ENCODE measurements at regions not wholly inside any gene's neighbourhood (a gene's known extent, or its start where the extent isn't known, plus 50 kb on each side); places are given as distances from the start of the nearest gene placed in this dataset.

- DNase-seq (ENCODE audit: low spot score) (no peak), ATAC-seq (no peak)
- TF ChIP-seq MYBL2 (CRISPR knock-in tag; IDR thresholded peaks at IDR 0.05) (no peak), OVOL2 (CRISPR knock-in tag; IDR thresholded peaks at IDR 0.05; ENCODE audit: borderline replicate concordance) (no peak), ATF3 (CRISPR knock-in tag; conservative IDR thresholded peaks at IDR 0.05) (no peak), RELA (CRISPR knock-in tag; IDR thresholded peaks at IDR 0.05; ENCODE audit: borderline replicate concordance) (no peak)
- TF ChIP-seq, protein P1, sequence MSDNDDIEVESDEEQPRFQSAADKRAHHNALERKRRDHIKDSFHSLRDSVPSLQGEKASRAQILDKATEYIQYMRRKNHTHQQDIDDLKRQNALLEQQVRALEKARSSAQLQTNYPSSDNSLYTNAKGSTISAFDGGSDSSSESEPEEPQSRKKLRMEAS (CRISPR knock-in tag; IDR thresholded peaks at IDR 0.05): no peak
- Mint-ChIP-seq H3K36me3 (peaks cover 6% of the 10 kb centered on the region; the same call in 1 of the 2 replicates), H3K4me1 (peaks cover 10% of the 10 kb centered on the region), H3K27ac (no peak overlapping the region), H3K4me3 (no peak overlapping the region), H3K9me3 (peaks cover 13% of the 10 kb centered on the region), H3K27me3 (ENCODE audit: low read depth) (no peaks in the 10 kb centered on the region; the same call in none of the 2 replicates)
- POLR2A ChIA-PET: no interaction called here
- CTCF ChIA-PET: interaction anchor here (1.4 kb wide), 1 partner anchor 213 kb away, joined by 3 read pairs; no protein-coding TSS in a partner anchor
Measured at GRCh38 chr10:1968257-1969033, 231.1 kb upstream of the ADARB2 start.

DNA sequence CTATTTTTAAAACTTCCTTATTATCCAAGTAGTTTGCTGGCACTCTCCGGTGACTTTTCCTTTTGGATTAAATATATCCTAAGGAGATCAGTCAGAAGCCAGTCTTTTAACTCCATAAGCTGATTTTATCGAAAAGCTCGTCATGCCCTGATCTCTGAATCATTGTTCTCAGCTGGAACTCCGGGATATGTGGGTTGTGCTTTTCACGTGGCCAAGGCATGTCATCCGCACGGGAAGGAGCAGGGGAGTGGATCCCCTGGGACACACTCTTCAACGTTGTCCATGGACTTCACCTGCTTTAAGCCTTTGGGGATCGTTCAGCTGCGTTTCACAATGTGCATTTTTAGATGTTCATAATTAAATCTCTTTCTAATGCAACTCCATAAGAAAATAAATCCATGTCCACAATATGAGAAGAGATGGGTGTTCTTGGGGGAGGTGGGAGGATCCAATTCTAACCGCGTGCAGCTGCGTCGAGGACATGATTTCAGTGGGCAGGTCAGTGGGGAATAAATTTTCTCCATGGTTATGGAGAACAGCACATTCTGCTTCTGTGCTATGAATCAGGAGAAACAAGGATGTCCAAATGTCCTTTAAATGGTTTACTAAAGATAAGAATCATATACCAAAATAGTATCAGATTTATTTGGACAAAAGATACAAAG lies 229.5 kb upstream of the ADARB2 start:
- no peak overlapping the region for H3K4me3 Mint-ChIP-seq
- no peaks in the 10 kb centered on the region; the same call in none of the 2 replicates for H3K27me3 Mint-ChIP-seq (ENCODE audit: low read depth)
- H3K9me3 Mint-ChIP-seq: peaks cover 2% of the 10 kb centered on the region
- H3K27ac Mint-ChIP-seq: no peak overlapping the region
- no peak for TF ChIP-seq NR2C2 (CRISPR knock-in tag; IDR thresholded peaks at IDR 0.05)
- TF ChIP-seq, protein P2, sequence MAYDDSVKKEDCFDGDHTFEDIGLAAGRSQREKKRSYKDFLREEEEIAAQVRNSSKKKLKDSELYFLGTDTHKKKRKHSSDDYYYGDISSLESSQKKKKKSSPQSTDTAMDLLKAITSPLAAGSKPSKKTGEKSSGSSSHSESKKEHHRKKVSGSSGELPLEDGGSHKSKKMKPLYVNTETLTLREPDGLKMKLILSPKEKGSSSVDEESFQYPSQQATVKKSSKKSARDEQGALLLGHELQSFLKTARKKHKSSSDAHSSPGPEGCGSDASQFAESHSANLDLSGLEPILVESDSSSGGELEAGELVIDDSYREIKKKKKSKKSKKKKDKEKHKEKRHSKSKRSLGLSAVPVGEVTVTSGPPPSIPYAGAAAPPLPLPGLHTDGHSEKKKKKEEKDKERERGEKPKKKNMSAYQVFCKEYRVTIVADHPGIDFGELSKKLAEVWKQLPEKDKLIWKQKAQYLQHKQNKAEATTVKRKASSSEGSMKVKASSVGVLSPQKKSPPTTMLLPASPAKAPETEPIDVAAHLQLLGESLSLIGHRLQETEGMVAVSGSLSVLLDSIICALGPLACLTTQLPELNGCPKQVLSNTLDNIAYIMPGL (CRISPR knock-in tag; IDR thresholded peaks at IDR 0.05): no peak
- TF ChIP-seq PRRX2 (CRISPR knock-in tag; IDR thresholded peaks at IDR 0.05): no peak
- ChIA-PET CTCF (no interaction called here), POLR2A (no interaction called here)
- no peak for DNase-seq (ENCODE audit: low spot score)
- H3K4me1 Mint-ChIP-seq: peaks cover 10% of the 10 kb centered on the region
- ATAC-seq: no peak
- no peaks in the 10 kb centered on the region for H3K36me3 Mint-ChIP-seq

DNA sequence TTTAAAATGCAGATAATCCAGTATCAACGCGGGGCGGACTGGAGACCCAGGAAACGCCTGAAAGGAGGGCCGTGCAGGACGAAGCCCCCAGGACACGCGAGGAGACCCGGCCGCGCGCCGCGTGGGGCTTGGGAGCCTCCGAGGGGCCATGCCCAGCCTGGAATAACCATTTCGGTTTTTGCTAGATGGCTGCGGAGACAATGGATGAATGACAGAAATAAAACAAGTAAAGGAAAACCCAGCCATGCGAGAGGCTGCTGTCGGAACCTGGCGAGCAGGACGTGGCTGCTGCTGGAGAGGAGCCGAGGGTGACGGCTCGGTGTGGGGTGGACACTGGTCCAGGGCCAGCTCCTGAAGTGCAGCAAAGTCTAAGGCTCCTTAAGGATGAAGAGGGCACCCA lies 227.2 kb upstream of the ADARB2 start:
- H3K4me3 Mint-ChIP-seq: no peak overlapping the region
- POLR2A ChIA-PET: no interaction called here
- no peaks in the 10 kb centered on the region for H3K36me3 Mint-ChIP-seq
- CTCF ChIA-PET: no interaction called here
- peaks cover 10% of the 10 kb centered on the region for H3K4me1 Mint-ChIP-seq
- no peak for DNase-seq (ENCODE audit: low spot score)
- peaks cover 4% of the 10 kb centered on the region; the same call in 1 of the 2 replicates for H3K9me3 Mint-ChIP-seq
- no peaks in the 10 kb centered on the region for H3K27me3 Mint-ChIP-seq (ENCODE audit: low read depth)
- no peak overlapping the region for H3K27ac Mint-ChIP-seq
- no peak for ATAC-seq
- TF ChIP-seq ATF1 (CRISPR knock-in tag; IDR thresholded peaks at IDR 0.05): no peak
- no peak for TF ChIP-seq ZBTB43 (CRISPR knock-in tag; IDR thresholded peaks at IDR 0.05)
- TF ChIP-seq ZBTB21 (CRISPR knock-in tag; IDR thresholded peaks at IDR 0.05; ENCODE audit: borderline replicate concordance): no peak
- TF ChIP-seq ELF4 (CRISPR knock-in tag; IDR thresholded peaks at IDR 0.05; ENCODE audit: low read depth): no peak
- no peak for TF ChIP-seq MXD4 (CRISPR knock-in tag; IDR thresholded peaks at IDR 0.05; ENCODE audit: borderline replicate concordance)
- TF ChIP-seq ZNF423 (CRISPR knock-in tag; IDR thresholded peaks at IDR 0.05): no peak
- no peak for TF ChIP-seq ATF6 (CRISPR knock-in tag; IDR thresholded peaks at IDR 0.05)
- TF ChIP-seq, protein P3, sequence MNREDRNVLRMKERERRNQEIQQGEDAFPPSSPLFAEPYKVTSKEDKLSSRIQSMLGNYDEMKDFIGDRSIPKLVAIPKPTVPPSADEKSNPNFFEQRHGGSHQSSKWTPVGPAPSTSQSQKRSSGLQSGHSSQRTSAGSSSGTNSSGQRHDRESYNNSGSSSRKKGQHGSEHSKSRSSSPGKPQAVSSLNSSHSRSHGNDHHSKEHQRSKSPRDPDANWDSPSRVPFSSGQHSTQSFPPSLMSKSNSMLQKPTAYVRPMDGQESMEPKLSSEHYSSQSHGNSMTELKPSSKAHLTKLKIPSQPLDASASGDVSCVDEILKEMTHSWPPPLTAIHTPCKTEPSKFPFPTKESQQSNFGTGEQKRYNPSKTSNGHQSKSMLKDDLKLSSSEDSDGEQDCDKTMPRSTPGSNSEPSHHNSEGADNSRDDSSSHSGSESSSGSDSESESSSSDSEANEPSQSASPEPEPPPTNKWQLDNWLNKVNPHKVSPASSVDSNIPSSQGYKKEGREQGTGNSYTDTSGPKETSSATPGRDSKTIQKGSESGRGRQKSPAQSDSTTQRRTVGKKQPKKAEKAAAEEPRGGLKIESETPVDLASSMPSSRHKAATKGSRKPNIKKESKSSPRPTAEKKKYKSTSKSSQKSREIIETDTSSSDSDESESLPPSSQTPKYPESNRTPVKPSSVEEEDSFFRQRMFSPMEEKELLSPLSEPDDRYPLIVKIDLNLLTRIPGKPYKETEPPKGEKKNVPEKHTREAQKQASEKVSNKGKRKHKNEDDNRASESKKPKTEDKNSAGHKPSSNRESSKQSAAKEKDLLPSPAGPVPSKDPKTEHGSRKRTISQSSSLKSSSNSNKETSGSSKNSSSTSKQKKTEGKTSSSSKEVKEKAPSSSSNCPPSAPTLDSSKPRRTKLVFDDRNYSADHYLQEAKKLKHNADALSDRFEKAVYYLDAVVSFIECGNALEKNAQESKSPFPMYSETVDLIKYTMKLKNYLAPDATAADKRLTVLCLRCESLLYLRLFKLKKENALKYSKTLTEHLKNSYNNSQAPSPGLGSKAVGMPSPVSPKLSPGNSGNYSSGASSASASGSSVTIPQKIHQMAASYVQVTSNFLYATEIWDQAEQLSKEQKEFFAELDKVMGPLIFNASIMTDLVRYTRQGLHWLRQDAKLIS (CRISPR knock-in tag; IDR thresholded peaks at IDR 0.05; ENCODE audit: borderline replicate concordance): no peak
- TF ChIP-seq MYBL2 (CRISPR knock-in tag; IDR thresholded peaks at IDR 0.05): no peak
- TF ChIP-seq SMAD3 (CRISPR knock-in tag; IDR thresholded peaks at IDR 0.05; ENCODE audit: borderline replicate concordance): no peak
- no peak for TF ChIP-seq NFYB (CRISPR knock-in tag; conservative IDR thresholded peaks at IDR 0.05; ENCODE audit: low read depth)
- TF ChIP-seq ZNF416 (CRISPR knock-in tag; IDR thresholded peaks at IDR 0.05): no peak
- TF ChIP-seq GRHL2 (CRISPR knock-in tag; IDR thresholded peaks at IDR 0.05; ENCODE audit: insufficient replicate concordance, severe bottlenecking): no peak
- TF ChIP-seq ATF3 (CRISPR knock-in tag; conservative IDR thresholded peaks at IDR 0.05): no peak
- no peak for TF ChIP-seq NR2C2 (CRISPR knock-in tag; IDR thresholded peaks at IDR 0.05)
